Gastroesophageal sphincter (tissue), 3 donors: ENCODE measurements at regions not wholly inside any gene's neighbourhood (a gene's known extent, or its start where the extent isn't known, plus 50 kb on each side); places are given as distances from the start of the nearest gene placed in this dataset.

ENCODE experiments used
- POLR2A ChIP-seq, 2 donors: fragments of 450-650 bp; IDR thresholded peaks; one replicate each; pipeline ENCODE4 v1.6.1; 2017; ENCODE audit warnings: antibody characterized with exemption in 2 of 2, mild to moderate bottlenecking in 2 of 2, moderate library complexity in 1 of 2
- POLR2AphosphoS5 ChIP-seq: sonication (generic); formaldehyde crosslinking; IDR thresholded peaks from one replicate; pipeline ENCODE4 v1.6.1; 2017; ENCODE audit warnings: antibody characterized with exemption
- TF ChIP-seq, protein P1 (sequence below), 4 experiments: fragments of 200-600 bp in 2 of 4; fragments of 450-650 bp in 2 of 4; sonication (generic) in 1 of 4; IDR thresholded peaks; one replicate each; pipeline ENCODE4 v1.5.1; 2017 to 2019; ENCODE audit warnings: antibody characterized with exemption in 4 of 4, mild to moderate bottlenecking in 2 of 4, moderate library complexity in 2 of 4

- TF ChIP-seq, protein P1, sequence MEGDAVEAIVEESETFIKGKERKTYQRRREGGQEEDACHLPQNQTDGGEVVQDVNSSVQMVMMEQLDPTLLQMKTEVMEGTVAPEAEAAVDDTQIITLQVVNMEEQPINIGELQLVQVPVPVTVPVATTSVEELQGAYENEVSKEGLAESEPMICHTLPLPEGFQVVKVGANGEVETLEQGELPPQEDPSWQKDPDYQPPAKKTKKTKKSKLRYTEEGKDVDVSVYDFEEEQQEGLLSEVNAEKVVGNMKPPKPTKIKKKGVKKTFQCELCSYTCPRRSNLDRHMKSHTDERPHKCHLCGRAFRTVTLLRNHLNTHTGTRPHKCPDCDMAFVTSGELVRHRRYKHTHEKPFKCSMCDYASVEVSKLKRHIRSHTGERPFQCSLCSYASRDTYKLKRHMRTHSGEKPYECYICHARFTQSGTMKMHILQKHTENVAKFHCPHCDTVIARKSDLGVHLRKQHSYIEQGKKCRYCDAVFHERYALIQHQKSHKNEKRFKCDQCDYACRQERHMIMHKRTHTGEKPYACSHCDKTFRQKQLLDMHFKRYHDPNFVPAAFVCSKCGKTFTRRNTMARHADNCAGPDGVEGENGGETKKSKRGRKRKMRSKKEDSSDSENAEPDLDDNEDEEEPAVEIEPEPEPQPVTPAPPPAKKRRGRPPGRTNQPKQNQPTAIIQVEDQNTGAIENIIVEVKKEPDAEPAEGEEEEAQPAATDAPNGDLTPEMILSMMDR (IDR thresholded peaks at IDR 0.05) = no peak
- no peak for TF ChIP-seq POLR2AphosphoS5
- no peak for TF ChIP-seq POLR2A (IDR thresholded peaks at IDR 0.05)
These were observed 390.7 kb downstream of the GBA3 start for GRCh38 chr4:23083391-23083790.
